ENCODE measurements at regions not wholly inside any gene's neighbourhood (a gene's known extent, or its start where the extent isn't known, plus 50 kb on each side); places are given as distances from the start of the nearest gene placed in this dataset.

GRCh38 chr12:78395961-78396360 lies 468.6 kb upstream of the SYT1 start:
- intact Hi-C loops (cut with micrococcal nuclease), result no loop called here
- H3K4me3 ChIP-seq, result no peak overlapping the region
- H3K9me3 ChIP-seq (replicated peaks), result no peaks in the 10 kb centered on the region
- H3K4me1 ChIP-seq, result no peaks in the 10 kb centered on the region
- H3K27me3 ChIP-seq (ENCODE audit: low read depth), result no peaks in the 10 kb centered on the region
- no peak for DNase-seq
- TF ChIP-seq CTCF (IDR thresholded peaks at IDR 0.05; ENCODE audit: borderline replicate concordance), result no peak
- no peaks in the 10 kb centered on the region for H3K36me3 ChIP-seq
- no peak overlapping the region for H3K27ac ChIP-seq (replicated peaks)

DNA sequence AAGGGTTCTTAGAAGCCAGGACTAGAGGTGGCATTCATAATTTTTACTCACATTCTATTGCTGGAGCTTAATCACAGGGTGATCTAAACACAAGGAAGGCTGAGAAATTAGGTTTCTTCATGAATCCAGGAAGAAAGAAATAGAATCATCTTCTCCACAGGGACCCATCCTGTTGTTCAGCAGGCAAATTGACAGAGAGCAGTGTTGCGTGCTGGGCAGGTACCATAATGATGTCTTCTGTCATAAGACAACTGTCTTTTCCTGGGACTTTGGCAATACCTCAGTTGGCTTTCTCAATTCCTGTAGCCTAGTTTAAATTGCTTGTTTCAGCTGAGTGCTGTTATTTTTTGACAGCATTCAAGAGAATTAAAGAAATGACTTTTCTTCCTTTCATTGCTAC lies 468.0 kb upstream of the SYT1 start:
- H3K9me3 ChIP-seq (replicated peaks), result no peaks in the 10 kb centered on the region
- H3K27ac ChIP-seq (replicated peaks), result no peak overlapping the region
- no peaks in the 10 kb centered on the region for H3K4me1 ChIP-seq
- H3K36me3 ChIP-seq, result no peaks in the 10 kb centered on the region
- TF ChIP-seq CTCF (IDR thresholded peaks at IDR 0.05; ENCODE audit: borderline replicate concordance), result no peak
- no peaks in the 10 kb centered on the region for H3K27me3 ChIP-seq (ENCODE audit: low read depth)
- no peak overlapping the region for H3K4me3 ChIP-seq
- intact Hi-C loops (cut with micrococcal nuclease), result no loop called here
- no peak for DNase-seq

- DNase-seq, result no peak
- Histone ChIP-seq H3K27me3 (ENCODE audit: low read depth) (no peaks in the 10 kb centered on the region), H3K9me3 (replicated peaks) (no peaks in the 10 kb centered on the region), H3K4me3 (no peak overlapping the region), H3K27ac (replicated peaks) (no peak overlapping the region), H3K36me3 (no peaks in the 10 kb centered on the region), H3K4me1 (no peaks in the 10 kb centered on the region)
- no peak for TF ChIP-seq CTCF (IDR thresholded peaks at IDR 0.05; ENCODE audit: borderline replicate concordance)
- intact Hi-C loops (cut with micrococcal nuclease), result no loop called here
Measured at GRCh38 chr12:78398750-78399149, 465.8 kb upstream of the SYT1 start.

DNA sequence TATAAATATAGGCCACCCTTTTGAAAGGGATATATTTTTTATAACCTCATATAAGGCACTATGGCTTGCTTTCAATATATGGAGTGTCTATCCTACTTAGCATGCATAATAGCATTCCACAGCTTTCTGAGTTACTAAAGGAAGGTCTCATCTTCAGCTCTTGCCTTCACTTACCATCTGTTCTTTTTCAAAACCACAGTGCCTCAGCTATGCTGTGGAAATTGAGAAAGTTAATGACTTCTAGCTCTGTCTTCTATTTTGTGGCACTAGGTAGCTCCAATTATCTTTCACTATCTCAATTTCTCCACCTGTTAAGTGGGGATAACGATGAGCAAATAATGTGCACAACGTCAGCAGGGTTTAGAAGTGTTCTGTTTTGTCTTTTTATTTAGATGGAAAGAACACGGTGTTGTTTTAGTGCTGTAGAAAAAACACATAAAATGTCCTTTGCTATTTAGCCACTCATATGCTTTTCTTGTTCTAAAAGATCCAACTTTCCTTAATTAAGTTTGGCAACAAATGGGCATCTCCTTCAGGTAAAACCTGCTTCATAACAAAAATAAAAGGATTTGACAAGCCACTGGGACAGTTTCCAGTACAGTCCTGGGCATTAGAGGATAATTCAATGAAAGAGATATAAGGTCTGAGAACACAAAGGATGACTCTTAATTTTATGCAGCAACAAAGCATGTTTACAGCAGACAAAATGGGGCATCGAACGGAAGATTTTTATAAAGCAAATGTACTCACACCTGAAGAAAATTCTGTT lies 462.0 kb upstream of the SYT1 start:
- TF ChIP-seq CTCF (IDR thresholded peaks at IDR 0.05; ENCODE audit: borderline replicate concordance), result no peak
- Histone ChIP-seq H3K27me3 (ENCODE audit: low read depth) (no peaks in the 10 kb centered on the region), H3K4me1 (no peaks in the 10 kb centered on the region), H3K9me3 (replicated peaks) (no peaks in the 10 kb centered on the region), H3K4me3 (no peak overlapping the region), H3K27ac (replicated peaks) (no peak overlapping the region), H3K36me3 (no peaks in the 10 kb centered on the region)
- intact Hi-C loops (cut with micrococcal nuclease), result no loop called here
- DNase-seq, result no peak

DNA sequence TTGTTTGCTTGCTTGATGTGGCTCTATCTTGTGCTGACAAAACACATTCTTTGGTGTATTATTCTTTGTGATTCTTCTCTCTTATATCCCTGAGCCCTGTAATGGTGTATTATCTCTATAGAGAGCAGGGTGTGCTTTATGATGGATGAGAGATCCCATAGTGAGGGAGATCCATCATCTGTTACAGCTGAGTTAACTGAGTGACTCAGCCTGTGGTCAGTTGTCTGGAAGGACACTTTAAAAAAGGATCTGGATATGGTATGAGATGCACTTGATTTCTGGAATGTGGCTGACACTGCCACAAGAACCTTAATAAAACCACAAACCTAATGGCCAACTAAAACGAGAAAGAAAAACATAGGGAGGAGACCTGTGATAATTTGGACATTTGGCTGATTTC lies 461.4 kb upstream of the SYT1 start:
- Histone ChIP-seq H3K36me3 (no peaks in the 10 kb centered on the region), H3K27me3 (ENCODE audit: low read depth) (no peaks in the 10 kb centered on the region), H3K27ac (replicated peaks) (no peak overlapping the region), H3K9me3 (replicated peaks) (no peaks in the 10 kb centered on the region), H3K4me3 (no peak overlapping the region), H3K4me1 (no peaks in the 10 kb centered on the region)
- intact Hi-C loops (cut with micrococcal nuclease), result no loop called here
- DNase-seq, result no peak
- TF ChIP-seq CTCF (IDR thresholded peaks at IDR 0.05; ENCODE audit: borderline replicate concordance), result no peak
